ENCODE measurements at regions not wholly inside any gene's neighbourhood (a gene's known extent, or its start where the extent isn't known, plus 50 kb on each side); places are given as distances from the start of the nearest gene placed in this dataset.
"Not testable (repeated sequence)": the region's sequence is repeated elsewhere in the genome, so short reads cannot be mapped to it uniquely, and the experiment has no call there.

DNA sequence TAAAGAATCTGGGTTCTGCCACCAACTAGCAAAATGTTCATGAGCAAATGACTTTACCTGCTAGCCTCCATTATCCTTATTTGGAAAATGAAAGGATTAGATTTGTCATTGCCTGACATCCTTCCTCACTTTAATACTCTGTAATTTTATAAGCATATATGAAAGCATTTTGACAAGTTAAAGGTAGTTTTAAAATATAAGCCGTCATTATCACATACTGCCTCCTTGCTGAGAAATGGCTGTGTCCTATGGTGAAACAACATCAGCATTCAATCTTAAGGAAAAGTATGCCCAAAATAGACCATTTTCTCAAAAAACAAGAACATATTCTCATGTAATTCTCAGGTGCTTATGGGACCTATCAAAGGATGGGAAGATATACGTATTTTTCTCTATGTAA is 461.2 kb downstream of the SUCLG1 start:
- no peak for DNase-seq
- Histone ChIP-seq H3K27ac (no peak overlapping the region), H3K4me1 (no peaks in the 10 kb centered on the region), H3K27me3 (no peaks in the 10 kb centered on the region), H3K4me3 (no peak overlapping the region), H3K9me3 (no peaks in the 10 kb centered on the region), H3K36me3 (no peaks in the 10 kb centered on the region)
- no peak for TF ChIP-seq POLR2A (IDR thresholded peaks at IDR 0.05)
- TF ChIP-seq, protein P1, sequence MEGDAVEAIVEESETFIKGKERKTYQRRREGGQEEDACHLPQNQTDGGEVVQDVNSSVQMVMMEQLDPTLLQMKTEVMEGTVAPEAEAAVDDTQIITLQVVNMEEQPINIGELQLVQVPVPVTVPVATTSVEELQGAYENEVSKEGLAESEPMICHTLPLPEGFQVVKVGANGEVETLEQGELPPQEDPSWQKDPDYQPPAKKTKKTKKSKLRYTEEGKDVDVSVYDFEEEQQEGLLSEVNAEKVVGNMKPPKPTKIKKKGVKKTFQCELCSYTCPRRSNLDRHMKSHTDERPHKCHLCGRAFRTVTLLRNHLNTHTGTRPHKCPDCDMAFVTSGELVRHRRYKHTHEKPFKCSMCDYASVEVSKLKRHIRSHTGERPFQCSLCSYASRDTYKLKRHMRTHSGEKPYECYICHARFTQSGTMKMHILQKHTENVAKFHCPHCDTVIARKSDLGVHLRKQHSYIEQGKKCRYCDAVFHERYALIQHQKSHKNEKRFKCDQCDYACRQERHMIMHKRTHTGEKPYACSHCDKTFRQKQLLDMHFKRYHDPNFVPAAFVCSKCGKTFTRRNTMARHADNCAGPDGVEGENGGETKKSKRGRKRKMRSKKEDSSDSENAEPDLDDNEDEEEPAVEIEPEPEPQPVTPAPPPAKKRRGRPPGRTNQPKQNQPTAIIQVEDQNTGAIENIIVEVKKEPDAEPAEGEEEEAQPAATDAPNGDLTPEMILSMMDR (IDR thresholded peaks at IDR 0.05) = no peak

DNA sequence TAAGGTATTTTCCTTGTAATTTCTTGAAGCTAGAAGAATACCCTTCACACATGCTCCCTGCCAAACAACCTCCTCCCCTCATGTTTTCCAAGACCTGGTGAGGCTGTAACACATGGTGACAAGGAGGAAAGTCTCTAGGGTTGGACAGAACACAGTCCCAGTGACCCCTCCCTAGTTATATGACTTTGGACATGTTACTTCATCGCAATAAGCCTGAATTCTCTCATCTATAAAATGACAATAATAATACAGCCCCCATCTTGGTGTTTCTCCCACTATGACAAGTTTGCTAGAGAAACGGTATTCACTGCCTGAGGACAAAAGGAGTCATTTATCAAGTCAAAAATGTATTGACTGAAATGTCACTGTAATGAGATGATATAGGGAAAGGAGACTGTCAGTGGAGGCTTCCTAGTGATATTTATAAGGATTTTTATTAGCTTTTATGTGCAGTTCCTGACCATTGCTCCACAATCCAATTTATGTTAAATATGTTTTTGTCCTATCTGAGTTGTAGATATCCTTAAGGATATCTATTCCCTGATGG is 464.4 kb downstream of the SUCLG1 start:
- no peaks in the 10 kb centered on the region for H3K4me1 ChIP-seq
- no peak for DNase-seq
- H3K4me3 ChIP-seq = no peak overlapping the region
- TF ChIP-seq, protein P1 (IDR thresholded peaks at IDR 0.05) = no peak
- TF ChIP-seq POLR2A (IDR thresholded peaks at IDR 0.05) = no peak
- no peaks in the 10 kb centered on the region for H3K36me3 ChIP-seq
- no peaks in the 10 kb centered on the region for H3K27me3 ChIP-seq
- no peaks in the 10 kb centered on the region for H3K9me3 ChIP-seq
- no peak overlapping the region for H3K27ac ChIP-seq

DNA sequence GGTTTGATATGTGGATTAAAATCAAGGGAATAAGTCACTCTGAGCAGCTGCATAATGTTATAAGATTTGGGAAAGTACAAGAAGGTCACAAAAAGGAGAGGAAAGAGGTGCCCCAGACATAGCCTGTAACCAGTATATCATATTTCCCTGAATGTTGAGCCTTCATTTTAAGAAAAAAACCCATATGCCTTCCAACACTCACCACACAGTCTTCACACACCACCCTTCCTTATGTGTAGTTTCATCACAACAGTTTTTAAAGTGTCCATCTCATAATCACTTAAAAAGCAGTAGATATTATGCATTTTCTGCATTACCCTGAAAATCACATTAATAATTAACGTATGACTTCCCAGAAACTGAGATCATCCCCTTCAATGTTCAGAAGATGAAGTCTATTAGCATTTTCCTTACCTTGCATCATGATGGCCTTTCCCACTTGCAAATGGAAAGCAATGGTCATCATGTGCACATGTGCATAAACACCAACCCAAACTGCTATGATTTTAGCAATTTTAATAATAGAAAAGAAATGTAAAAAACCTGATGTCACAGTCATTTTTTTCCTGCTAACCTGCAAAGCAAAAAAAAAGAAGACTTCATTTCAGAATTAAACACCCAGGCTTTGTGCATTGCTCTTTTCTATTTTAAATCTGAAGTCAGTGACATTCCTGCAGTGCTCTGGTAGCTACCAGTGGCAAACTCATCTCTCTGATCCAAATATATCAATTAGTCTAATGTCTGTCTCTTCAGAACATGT is 465.0 kb downstream of the SUCLG1 start:
- Histone ChIP-seq H3K27me3 (no peaks in the 10 kb centered on the region), H3K27ac (no peak overlapping the region), H3K36me3 (no peaks in the 10 kb centered on the region), H3K9me3 (no peaks in the 10 kb centered on the region), H3K4me1 (no peaks in the 10 kb centered on the region), H3K4me3 (no peak overlapping the region)
- DNase-seq = no peak
- TF ChIP-seq, protein P1 (IDR thresholded peaks at IDR 0.05) = no peak
- TF ChIP-seq POLR2A (IDR thresholded peaks at IDR 0.05) = no peak

DNA sequence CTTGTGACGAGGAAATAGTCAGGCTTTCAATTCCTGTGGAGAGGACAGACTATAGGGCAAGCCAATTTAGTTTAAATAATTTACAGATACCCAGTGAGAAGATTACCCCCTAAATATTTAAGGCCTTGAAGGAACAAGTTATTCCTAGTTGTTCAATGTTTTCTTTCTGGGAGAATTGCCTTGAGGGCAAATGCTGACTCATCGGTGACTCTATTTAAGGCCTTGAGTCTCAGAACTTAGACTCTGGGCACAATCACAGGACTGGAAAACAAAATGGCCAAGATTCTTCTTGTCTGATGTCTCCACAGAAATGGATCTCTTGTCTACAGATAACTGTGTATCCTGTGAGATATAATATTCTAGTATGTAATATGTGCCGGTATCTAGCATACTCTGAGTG is 467.1 kb downstream of the SUCLG1 start:
- Histone ChIP-seq H3K27ac (no peak overlapping the region), H3K9me3 (no peaks in the 10 kb centered on the region), H3K4me1 (no peaks in the 10 kb centered on the region), H3K36me3 (no peaks in the 10 kb centered on the region), H3K27me3 (no peaks in the 10 kb centered on the region), H3K4me3 (no peak overlapping the region)
- DNase-seq = no peak
- TF ChIP-seq, protein P1 (IDR thresholded peaks at IDR 0.05) = no peak

DNA sequence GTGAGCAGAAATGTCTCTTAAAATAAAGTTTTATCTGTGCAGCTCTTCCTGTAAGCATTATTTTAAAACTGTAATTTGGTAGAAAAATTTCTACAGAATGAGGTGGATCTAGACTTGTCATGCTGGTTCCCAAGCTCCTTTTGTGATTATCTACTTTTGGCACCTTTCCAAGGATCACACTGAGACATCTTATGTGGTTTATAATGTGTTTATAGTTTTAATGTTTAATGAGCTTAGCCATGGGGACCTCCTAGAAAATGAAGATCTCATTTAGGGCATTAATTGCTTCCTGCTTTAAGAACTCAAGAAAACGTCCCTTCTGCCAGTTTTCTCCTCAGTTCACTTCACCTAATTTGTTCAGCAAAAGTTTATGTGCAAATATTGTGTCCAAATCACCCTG is 468.4 kb downstream of the SUCLG1 start:
- Histone ChIP-seq H3K4me3 (no peak overlapping the region), H3K27ac (no peak overlapping the region), H3K4me1 (no peaks in the 10 kb centered on the region), H3K36me3 (no peaks in the 10 kb centered on the region), H3K9me3 (no peaks in the 10 kb centered on the region), H3K27me3 (no peaks in the 10 kb centered on the region)
- TF ChIP-seq POLR2A (IDR thresholded peaks at IDR 0.05) = no peak
- TF ChIP-seq, protein P1 (IDR thresholded peaks at IDR 0.05) = no peak
- DNase-seq = no peak

DNA sequence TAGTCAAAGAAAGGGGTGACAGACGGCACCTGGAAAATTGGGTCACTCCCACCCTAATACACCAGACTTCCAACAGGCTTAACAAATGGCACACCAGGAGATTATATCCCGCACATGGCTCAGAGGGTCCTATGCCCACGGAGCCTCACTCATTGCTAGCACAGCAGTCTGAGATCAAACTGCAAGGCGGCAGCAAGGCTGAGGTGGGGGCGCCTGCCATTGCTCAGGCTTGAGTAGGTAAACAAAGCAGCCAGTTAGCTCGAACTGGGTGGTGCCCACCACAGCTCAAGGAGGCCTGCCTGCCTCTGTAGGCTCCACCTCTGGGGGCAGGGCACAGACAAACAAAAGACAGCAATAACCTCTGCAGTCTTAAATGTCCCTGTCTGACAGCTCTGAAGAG is 482.5 kb downstream of the SUCLG1 start:
- not testable (repeated sequence) for H3K4me1 ChIP-seq, DNase-seq, H3K36me3 ChIP-seq, H3K27me3 ChIP-seq, H3K4me3 ChIP-seq, H3K27ac ChIP-seq, H3K9me3 ChIP-seq
